PFSK-1 (cell line): ENCODE measurements at regions not wholly inside any gene's neighbourhood (a gene's known extent, or its start where the extent isn't known, plus 50 kb on each side); places are given as distances from the start of the nearest gene placed in this dataset.

Source experiments
- FOXP2 ChIP-seq: optimal IDR thresholded peaks from 2 replicates; pipeline ENCODE3; 2011; ENCODE audit warnings: borderline replicate concordance, control low read depth, inconsistent platforms; ENCODE audit not compliant: insufficient read depth; ENCODE audit errors: extremely low read length, extremely low read depth
- POLR2AphosphoS5 ChIP-seq: IDR thresholded peaks from 2 replicates; pipeline ENCODE4 v1.6.1; 2012; ENCODE audit warnings: low read depth, mild to moderate bottlenecking, control low read depth, low read length, moderate library complexity
- REST ChIP-seq, 2 experiments: IDR thresholded peaks; 2 replicates each; pipeline versions ENCODE4 v1.6.1 to v1.8.0; 2011 to 2012; ENCODE audit warnings: low read depth in 2 of 2, low read length in 2 of 2, control low read depth in 1 of 2, inconsistent platforms in 1 of 2, mild to moderate bottlenecking in 1 of 2, moderate library complexity in 1 of 2; ENCODE audit not compliant: insufficient read depth in 1 of 2
- SIN3A ChIP-seq: IDR thresholded peaks from 2 replicates; pipeline ENCODE4 v1.6.1; 2012; ENCODE audit warnings: mild to moderate bottlenecking, low read length, moderate library complexity, borderline replicate concordance; ENCODE audit not compliant: insufficient read depth
- TAF1 ChIP-seq: IDR thresholded peaks from 2 replicates; pipeline ENCODE4 v1.6.1; 2012; ENCODE audit warnings: low read length, control low read depth, borderline replicate concordance; ENCODE audit not compliant: insufficient read depth

GRCh38 chr10:69736886-69737641 lies 64.6 kb upstream of the COL13A1 start:
- no peak for TF ChIP-seq TAF1
- no peak for TF ChIP-seq POLR2AphosphoS5
- TF ChIP-seq REST (IDR thresholded peaks at IDR 0.05; ENCODE audit: insufficient read depth in 1 of 2, low read depth in 2 of 2, low read length in 2 of 2): no peak
- no peak for TF ChIP-seq SIN3A

GRCh38 chr10:69738071-69738470 lies 63.6 kb upstream of the COL13A1 start:
- TF ChIP-seq FOXP2: no peak
- TF ChIP-seq SIN3A: no peak
- TF ChIP-seq TAF1: no peak
- TF ChIP-seq REST (IDR thresholded peaks at IDR 0.05; ENCODE audit: insufficient read depth in 1 of 2, low read depth in 2 of 2, low read length in 2 of 2): no peak
- TF ChIP-seq POLR2AphosphoS5: no peak

GRCh38 chr10:69738858-69739435 lies 62.8 kb upstream of the COL13A1 start:
- TF ChIP-seq FOXP2 (no peak), TAF1 (no peak), SIN3A (no peak)

GRCh38 chr10:69739634-69740033 lies 62.1 kb upstream of the COL13A1 start:
- no peak for TF ChIP-seq SIN3A
- TF ChIP-seq POLR2AphosphoS5: no peak
- TF ChIP-seq TAF1: no peak
- no peak for TF ChIP-seq REST (IDR thresholded peaks at IDR 0.05; ENCODE audit: insufficient read depth in 1 of 2, low read depth in 2 of 2, low read length in 2 of 2)
- TF ChIP-seq FOXP2: no peak

- no peak for TF ChIP-seq POLR2AphosphoS5
- no peak for TF ChIP-seq FOXP2
- no peak for TF ChIP-seq SIN3A
- no peak for TF ChIP-seq REST (IDR thresholded peaks at IDR 0.05; ENCODE audit: insufficient read depth in 1 of 2, low read depth in 2 of 2, low read length in 2 of 2)
- TF ChIP-seq TAF1: no peak
Observed at GRCh38 chr10:69740126-69740525, 61.6 kb upstream of the COL13A1 start.

- TF ChIP-seq TAF1 (no peak), REST (IDR thresholded peaks at IDR 0.05; ENCODE audit: insufficient read depth in 1 of 2, low read depth in 2 of 2, low read length in 2 of 2) (no peak), POLR2AphosphoS5 (no peak), FOXP2 (no peak), SIN3A (no peak)
Observed at GRCh38 chr10:69741252-69741651, 60.5 kb upstream of the COL13A1 start.
